Muscle layer of duodenum (tissue), 2 donors: ENCODE measurements at regions not wholly inside any gene's neighbourhood (a gene's known extent, or its start where the extent isn't known, plus 50 kb on each side); places are given as distances from the start of the nearest gene placed in this dataset.

Experiments
- H3K27ac ChIP-seq: one replicate; pipeline ENCODE4 v1.7.0; 2013; ENCODE audit warnings: mild to moderate bottlenecking, low read length
- H3K27me3 ChIP-seq: one replicate; pipeline ENCODE4 v1.7.0; 2013; ENCODE audit warnings: low read depth, mild to moderate bottlenecking, control low read depth, low read length
- H3K36me3 ChIP-seq, 2 donors: one replicate each; pipeline ENCODE4 v1.7.0; 2013; ENCODE audit warnings: low read length in 2 of 2, control low read depth in 1 of 2, mild to moderate bottlenecking in 1 of 2; ENCODE audit not compliant: insufficient read depth in 2 of 2, control insufficient read depth in 1 of 2
- H3K4me1 ChIP-seq, 2 donors: one replicate each; pipeline ENCODE4 v1.7.0; 2013; ENCODE audit warnings: low read length in 2 of 2, mild to moderate bottlenecking in 2 of 2, control low read depth in 1 of 2, moderate library complexity in 1 of 2; ENCODE audit not compliant: insufficient read depth in 2 of 2, control insufficient read depth in 1 of 2
- H3K4me3 ChIP-seq, 2 donors: one replicate each; pipeline ENCODE4 v1.7.0; 2013; ENCODE audit warnings: low read length in 2 of 2, low read depth in 1 of 2, mild to moderate bottlenecking in 1 of 2
- H3K9me3 ChIP-seq, 2 donors: one replicate each; pipeline ENCODE4 v1.7.0; 2013; ENCODE audit warnings: low read length in 2 of 2, control low read depth in 1 of 2, mild to moderate bottlenecking in 1 of 2; ENCODE audit not compliant: control insufficient read depth in 1 of 2
- donor health status: healthy.

DNA sequence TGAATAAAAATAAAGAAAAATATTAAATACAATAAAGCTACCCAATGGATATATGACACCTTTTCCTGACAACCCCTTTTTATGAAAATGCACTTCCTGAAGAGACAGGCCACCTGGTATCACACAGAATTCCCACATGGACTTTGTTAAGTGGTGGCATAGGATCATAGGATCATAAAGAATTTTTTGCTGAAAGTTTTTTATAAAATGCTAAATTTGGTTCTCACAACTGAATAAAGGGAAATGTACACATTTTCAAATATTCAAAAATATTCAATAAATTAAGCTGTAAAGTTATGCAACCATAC, 102.5 kb upstream of the ROBO1 start:
- Histone ChIP-seq H3K4me3 (no peak overlapping the region), H3K27ac (no peak overlapping the region), H3K27me3 (no peaks in the 10 kb centered on the region), H3K4me1 (no peaks in the 10 kb centered on the region), H3K36me3 (no peaks in the 10 kb centered on the region), H3K9me3 (no peaks in the 10 kb centered on the region)

- no peak overlapping the region for H3K4me3 ChIP-seq
- no peaks in the 10 kb centered on the region for H3K27me3 ChIP-seq
- H3K36me3 ChIP-seq, result no peaks in the 10 kb centered on the region
- H3K9me3 ChIP-seq, result no peaks in the 10 kb centered on the region
- H3K27ac ChIP-seq, result no peak overlapping the region
- H3K4me1 ChIP-seq, result no peaks in the 10 kb centered on the region
Observed at GRCh38 chr3:79869461-79870312, 101.9 kb upstream of the ROBO1 start.

GRCh38 chr3:79866162-79866561, 98.4 kb upstream of the ROBO1 start:
- H3K27me3 ChIP-seq, result no peaks in the 10 kb centered on the region
- no peak overlapping the region for H3K27ac ChIP-seq
- H3K4me3 ChIP-seq, result no peak overlapping the region
- H3K36me3 ChIP-seq, result no peaks in the 10 kb centered on the region
- H3K4me1 ChIP-seq, result no peaks in the 10 kb centered on the region
- H3K9me3 ChIP-seq, result no peaks in the 10 kb centered on the region

GRCh38 chr3:79864077-79864476, 96.3 kb upstream of the ROBO1 start:
- Histone ChIP-seq H3K4me3 (no peak overlapping the region), H3K9me3 (no peaks in the 10 kb centered on the region), H3K36me3 (no peaks in the 10 kb centered on the region), H3K27me3 (no peaks in the 10 kb centered on the region), H3K27ac (no peak overlapping the region), H3K4me1 (no peaks in the 10 kb centered on the region)

- Histone ChIP-seq H3K9me3 (no peaks in the 10 kb centered on the region), H3K27me3 (no peaks in the 10 kb centered on the region), H3K36me3 (no peaks in the 10 kb centered on the region), H3K4me1 (no peaks in the 10 kb centered on the region), H3K27ac (no peak overlapping the region), H3K4me3 (no peak overlapping the region)
Observed at GRCh38 chr3:79848876-79849275, 81.1 kb upstream of the ROBO1 start.

DNA sequence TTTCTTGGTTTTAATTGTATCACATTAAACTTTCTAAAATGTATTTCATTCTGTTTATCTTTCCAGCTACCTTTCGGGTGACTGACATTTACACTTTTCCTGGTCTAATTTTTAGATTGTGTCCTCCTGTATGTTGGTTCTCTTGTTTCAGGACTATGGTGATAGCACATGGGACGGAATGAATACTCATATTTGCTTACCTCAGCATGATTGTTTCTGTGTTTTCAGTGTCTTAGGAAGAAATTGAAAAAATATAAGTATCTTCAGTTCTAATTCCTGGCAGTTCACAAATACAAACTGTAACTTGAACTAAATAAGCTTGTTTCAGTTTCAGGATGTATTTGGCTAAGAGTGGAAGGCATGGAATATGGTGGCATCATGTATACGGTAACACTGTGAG, 80.1 kb upstream of the ROBO1 start:
- Histone ChIP-seq H3K36me3 (no peaks in the 10 kb centered on the region), H3K4me3 (no peak overlapping the region), H3K27me3 (no peaks in the 10 kb centered on the region), H3K27ac (no peak overlapping the region), H3K4me1 (no peaks in the 10 kb centered on the region), H3K9me3 (no peaks in the 10 kb centered on the region)

- H3K4me3 ChIP-seq, result no peak overlapping the region
- no peak overlapping the region for H3K27ac ChIP-seq
- H3K36me3 ChIP-seq, result no peaks in the 10 kb centered on the region
- no peaks in the 10 kb centered on the region for H3K27me3 ChIP-seq
- H3K9me3 ChIP-seq, result no peaks in the 10 kb centered on the region
- no peaks in the 10 kb centered on the region for H3K4me1 ChIP-seq
Observed at GRCh38 chr3:79846148-79846933, 78.5 kb upstream of the ROBO1 start.

- Histone ChIP-seq H3K36me3 (no peaks in the 10 kb centered on the region), H3K4me1 (no peaks in the 10 kb centered on the region), H3K27ac (no peak overlapping the region), H3K9me3 (no peaks in the 10 kb centered on the region), H3K27me3 (no peaks in the 10 kb centered on the region), H3K4me3 (no peak overlapping the region)
Observed at GRCh38 chr3:79845546-79845945, 77.7 kb upstream of the ROBO1 start.

DNA sequence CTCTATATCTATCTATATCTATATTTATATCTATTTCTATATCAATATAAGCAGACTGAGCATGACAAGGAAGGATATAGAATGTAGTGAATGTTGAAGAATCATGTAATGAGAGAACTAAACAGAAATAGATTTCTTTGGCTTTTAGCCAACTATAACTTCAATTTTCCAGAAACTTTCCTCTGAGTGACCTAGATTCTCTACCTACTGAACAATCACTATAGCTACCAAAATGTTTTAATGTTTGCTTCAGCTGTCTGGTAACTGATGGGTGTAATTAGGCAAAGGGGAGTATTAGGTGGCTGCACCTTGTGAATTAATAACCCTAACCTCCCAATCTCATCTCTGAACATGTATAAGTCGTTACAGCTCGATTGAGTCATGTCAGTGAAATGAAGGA, 76.4 kb upstream of the ROBO1 start:
- Histone ChIP-seq H3K27ac (no peak overlapping the region), H3K27me3 (no peaks in the 10 kb centered on the region), H3K4me1 (no peaks in the 10 kb centered on the region), H3K36me3 (no peaks in the 10 kb centered on the region), H3K4me3 (no peak overlapping the region), H3K9me3 (no peaks in the 10 kb centered on the region)

- Histone ChIP-seq H3K27ac (no peak overlapping the region), H3K27me3 (no peaks in the 10 kb centered on the region)
Observed at GRCh38 chr3:79843180-79843579, 75.4 kb upstream of the ROBO1 start.

DNA sequence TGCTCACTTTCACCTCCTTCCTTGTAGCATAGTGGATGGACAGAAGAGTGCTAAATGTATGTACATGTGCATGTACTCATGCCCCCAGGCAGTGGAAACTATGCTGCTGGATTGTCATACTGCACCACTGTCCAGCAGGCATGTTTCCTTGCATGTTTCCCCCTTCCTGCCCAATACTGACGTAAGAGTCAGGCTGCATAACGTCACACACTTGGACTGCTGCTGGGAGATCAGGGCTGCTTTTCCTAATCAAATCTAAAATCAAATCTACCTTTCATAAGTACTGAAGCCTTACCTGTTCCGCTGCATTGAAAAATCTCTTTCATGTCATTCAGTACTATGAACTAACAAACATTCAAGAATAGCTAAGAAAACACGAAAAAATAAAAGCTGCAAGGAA, 67.9 kb upstream of the ROBO1 start:
- Histone ChIP-seq H3K9me3 (no peaks in the 10 kb centered on the region), H3K4me1 (no peaks in the 10 kb centered on the region), H3K36me3 (no peaks in the 10 kb centered on the region)

More at GRCh38 chr3:79843180-79843579, 75.4 kb upstream of the ROBO1 start:
- Histone ChIP-seq H3K9me3 (no peaks in the 10 kb centered on the region), H3K4me1 (no peaks in the 10 kb centered on the region), H3K36me3 (no peaks in the 10 kb centered on the region), H3K4me3 (no peak overlapping the region)

More for the DNA sequence above, 67.9 kb upstream of the ROBO1 start:
- H3K27me3 ChIP-seq, result no peaks in the 10 kb centered on the region
- H3K27ac ChIP-seq, result no peak overlapping the region
- no peak overlapping the region for H3K4me3 ChIP-seq
